Left ventricle myocardium inferior (tissue), 1 donor: ENCODE measurements at regions not wholly inside any gene's neighbourhood (a gene's known extent, or its start where the extent isn't known, plus 50 kb on each side); places are given as distances from the start of the nearest gene placed in this dataset.

Experiments used
- DNase-seq: peaks from one replicate; pipeline ENCODE4 v3.0.0-alpha.2; 2020
- H3K27ac ChIP-seq: fragments of 200-600 bp; replicated peaks from 2 replicates; pipeline ENCODE4 v1.8.0; 2021
- H3K27me3 ChIP-seq: fragments of 200-600 bp; 2 replicates; pipeline ENCODE4 v1.8.0; 2021; ENCODE audit warnings: low read depth
- H3K36me3 ChIP-seq: fragments of 200-600 bp; 2 replicates; pipeline ENCODE4 v1.8.0; 2021
- H3K4me1 ChIP-seq: fragments of 200-600 bp; 2 replicates; pipeline ENCODE4 v1.8.0; 2021
- H3K4me3 ChIP-seq: fragments of 200-600 bp; 2 replicates; pipeline ENCODE4 v1.8.0; 2021; ENCODE audit warnings: mild to moderate bottlenecking, moderate library complexity
- H3K9me3 ChIP-seq: fragments of 200-600 bp; replicated peaks from 2 replicates; pipeline ENCODE4 v1.8.0; 2021
- CTCF ChIP-seq: fragments of 200-600 bp; IDR thresholded peaks from 2 replicates; pipeline ENCODE4 v1.8.0; 2021; ENCODE audit warnings: antibody characterized with exemption, mild to moderate bottlenecking, borderline replicate concordance
- intact Hi-C: fragments of 100-400 bp; cut with micrococcal nuclease; formaldehyde crosslinking; loops from one replicate; pipeline ENCODE4 v1.11.0; 2022
- donor health status: DM: no; HTN: yes; CAD: no; lungs with severe emphysema.

- H3K36me3 ChIP-seq: no peaks in the 10 kb centered on the region
- H3K4me1 ChIP-seq: no peaks in the 10 kb centered on the region
- H3K9me3 ChIP-seq: no peaks in the 10 kb centered on the region
- no peak overlapping the region for H3K4me3 ChIP-seq
- H3K27me3 ChIP-seq: peaks cover 58% of the 10 kb centered on the region
- DNase-seq: no peak
- no peak for TF ChIP-seq CTCF
- no peak overlapping the region for H3K27ac ChIP-seq
- intact Hi-C loops: no loop called here
Measured at GRCh38 chr9:124101215-124101968, 89.8 kb downstream of the LHX2 start.

- Histone ChIP-seq H3K27me3 (peaks cover 58% of the 10 kb centered on the region), H3K36me3 (no peaks in the 10 kb centered on the region), H3K27ac (no peak overlapping the region), H3K9me3 (no peaks in the 10 kb centered on the region), H3K4me3 (no peak overlapping the region), H3K4me1 (no peaks in the 10 kb centered on the region)
- TF ChIP-seq CTCF: no peak
- intact Hi-C loops: no loop called here
- no peak for DNase-seq
Measured at GRCh38 chr9:124101969-124102345, 90.4 kb downstream of the LHX2 start.

- Histone ChIP-seq H3K27me3 (peaks cover 58% of the 10 kb centered on the region), H3K27ac (no peak overlapping the region), H3K4me3 (no peak overlapping the region), H3K4me1 (no peaks in the 10 kb centered on the region), H3K9me3 (no peaks in the 10 kb centered on the region), H3K36me3 (no peaks in the 10 kb centered on the region)
- no peak for TF ChIP-seq CTCF
- no peak for DNase-seq
- intact Hi-C loops: no loop called here
Measured at GRCh38 chr9:124102363-124102762, 90.8 kb downstream of the LHX2 start.

- no peak for TF ChIP-seq CTCF
- Histone ChIP-seq H3K4me1 (no peaks in the 10 kb centered on the region), H3K9me3 (no peaks in the 10 kb centered on the region), H3K27ac (no peak overlapping the region), H3K36me3 (no peaks in the 10 kb centered on the region), H3K27me3 (peaks cover 44% of the 10 kb centered on the region), H3K4me3 (no peak overlapping the region)
- peak; percentile 24 for DNase-seq
- intact Hi-C loops: no loop called here
Measured at GRCh38 chr9:124105266-124105665, 93.7 kb downstream of the LHX2 start.

- no peak for DNase-seq
- no peaks in the 10 kb centered on the region for H3K4me1 ChIP-seq
- H3K36me3 ChIP-seq: no peaks in the 10 kb centered on the region
- no peak for TF ChIP-seq CTCF
- no peaks in the 10 kb centered on the region for H3K9me3 ChIP-seq
- H3K27ac ChIP-seq: no peak overlapping the region
- H3K27me3 ChIP-seq: peaks cover 32% of the 10 kb centered on the region
- intact Hi-C loops: no loop called here
- no peak overlapping the region for H3K4me3 ChIP-seq
Measured at GRCh38 chr9:124108216-124108615, 96.6 kb downstream of the LHX2 start.
